ENCODE measurements at regions not wholly inside any gene's neighbourhood (a gene's known extent, or its start where the extent isn't known, plus 50 kb on each side); places are given as distances from the start of the nearest gene placed in this dataset.

DNA sequence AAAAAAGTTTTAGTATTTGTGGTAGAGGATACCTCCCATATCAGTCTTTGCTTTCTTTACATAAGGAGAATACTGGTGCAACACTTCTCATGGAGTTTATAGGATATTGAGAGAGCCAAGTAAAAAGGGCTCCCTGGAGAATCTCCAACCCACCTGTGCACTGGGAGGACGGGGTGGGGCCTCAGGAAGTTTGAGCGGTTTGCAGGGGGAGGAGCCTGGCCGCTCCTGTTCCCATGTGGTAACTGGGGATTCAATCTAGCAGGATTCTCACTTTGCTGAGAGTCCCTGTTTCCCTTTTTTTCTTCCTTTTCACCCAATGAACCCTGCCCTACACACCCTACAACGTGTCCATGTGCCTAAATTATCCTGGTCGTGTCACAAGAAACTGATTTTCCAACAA, 82.8 kb downstream of the APTX start:
- Mint-ChIP-seq H3K27ac (no peak overlapping the region), H3K36me3 (ENCODE audit: low read depth) (no peaks in the 10 kb centered on the region), H3K9me3 (no peaks in the 10 kb centered on the region), H3K4me3 (no peak overlapping the region), H3K27me3 (ENCODE audit: low read depth) (no peaks in the 10 kb centered on the region), H3K4me1 (ENCODE audit: low read depth) (no peaks in the 10 kb centered on the region)
- DNase-seq (ENCODE audit: low spot score): no peak

Data from T-helper 2 cell treated with Interferon-gamma antibody and Interleukin-4, amounts not matched to agents 5 μg/mL and 100 μg/mL, for 36 hours (primary cell).